ENCODE measurements at regions not wholly inside any gene's neighbourhood (a gene's known extent, or its start where the extent isn't known, plus 50 kb on each side); places are given as distances from the start of the nearest gene placed in this dataset.

DNA sequence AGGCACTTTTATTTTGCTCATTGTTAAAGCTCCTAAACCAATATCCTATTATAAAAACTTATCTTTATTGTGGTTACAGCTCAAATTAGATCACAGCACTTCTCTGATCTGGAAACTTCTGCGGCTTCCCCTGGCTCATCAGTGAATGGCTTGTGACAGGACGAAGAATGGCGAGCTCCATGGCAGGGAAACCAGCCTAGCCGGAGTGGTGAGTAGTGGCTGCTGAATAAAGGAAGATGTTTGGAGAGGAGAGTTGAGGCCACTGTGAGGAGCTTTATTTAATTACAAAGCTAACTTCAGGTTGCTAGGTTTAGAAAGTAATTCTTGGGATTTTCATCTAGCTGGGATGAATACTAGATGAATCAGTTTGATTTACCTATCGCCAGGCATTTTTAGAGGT, 213.5 kb downstream of the CYRIA start:
- DNase-seq: no peak
- Histone ChIP-seq H3K36me3 (no peaks in the 10 kb centered on the region), H3K4me1 (no peaks in the 10 kb centered on the region), H3K27me3 (replicated peaks in 1 of 7) (no peaks in the 10 kb centered on the region), H3K4me3 (no peak overlapping the region), H3K9me3 (no peaks in the 10 kb centered on the region), H3K27ac (no peak overlapping the region)
- TF ChIP-seq CTCF (IDR thresholded peaks at IDR 0.05 in 8 of 11, conservative IDR thresholded peaks at IDR 0.05 in 3 of 11): no peak
- TF ChIP-seq POLR2A (IDR thresholded peaks at IDR 0.05): no peak
- no peak for TF ChIP-seq POLR2AphosphoS5 (IDR thresholded peaks at IDR 0.05)
- intact Hi-C loops (cut with DNase I; ENCODE audit: low total_unique reads): no loop called here
- WGBS, 5 donors: 90 to 96% (median 93%) methylated on average over 5 of the region's 5 CpGs

DNA sequence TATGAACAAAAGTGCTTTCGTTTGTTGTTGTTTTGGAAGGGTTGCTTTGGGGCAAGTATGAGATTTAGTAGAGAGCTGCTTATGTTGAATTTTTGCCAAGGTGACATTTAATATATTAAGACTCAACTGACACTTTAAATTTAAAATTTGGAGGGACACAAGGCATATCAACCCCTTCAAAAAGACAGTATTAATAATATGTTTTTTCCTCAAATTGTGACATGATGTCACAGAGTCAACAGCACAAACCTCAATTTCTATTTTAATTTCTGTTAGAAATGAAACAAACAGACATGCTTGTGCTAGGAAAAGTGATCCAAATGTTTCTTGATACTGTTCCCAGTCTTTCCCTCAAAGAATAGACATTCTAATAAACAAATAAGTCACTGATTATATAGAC, 218.9 kb downstream of the CYRIA start:
- H3K27ac ChIP-seq: no peak overlapping the region
- no peak overlapping the region for H3K4me3 ChIP-seq
- intact Hi-C loops (cut with DNase I; ENCODE audit: low total_unique reads): no loop called here
- WGBS, 5 donors: 79 to 92% (median 82%) methylated on average over 1 of the region's 1 CpG
- H3K4me1 ChIP-seq: no peaks in the 10 kb centered on the region
- no peaks in the 10 kb centered on the region for H3K9me3 ChIP-seq
- no peaks in the 10 kb centered on the region for H3K27me3 ChIP-seq (replicated peaks in 1 of 7)
- DNase-seq: no peak
- TF ChIP-seq POLR2AphosphoS5 (IDR thresholded peaks at IDR 0.05): no peak
- TF ChIP-seq POLR2A (IDR thresholded peaks at IDR 0.05): no peak
- TF ChIP-seq CTCF (IDR thresholded peaks at IDR 0.05 in 8 of 11, conservative IDR thresholded peaks at IDR 0.05 in 3 of 11): no peak
- H3K36me3 ChIP-seq: no peaks in the 10 kb centered on the region

- H3K4me3 ChIP-seq: no peak overlapping the region
- intact Hi-C loops (cut with DNase I; ENCODE audit: low total_unique reads): no loop called here
- no peak overlapping the region for H3K27ac ChIP-seq
- WGBS, 5 donors: 71 to 97% (median 93%) methylated on average over 1 of the region's 1 CpG
- H3K4me1 ChIP-seq: no peaks in the 10 kb centered on the region
- no peaks in the 10 kb centered on the region for H3K36me3 ChIP-seq
- TF ChIP-seq POLR2AphosphoS5 (IDR thresholded peaks at IDR 0.05): no peak
- TF ChIP-seq POLR2A (IDR thresholded peaks at IDR 0.05): no peak
- no peak for TF ChIP-seq CTCF (IDR thresholded peaks at IDR 0.05 in 8 of 11, conservative IDR thresholded peaks at IDR 0.05 in 3 of 11)
- DNase-seq: no peak
- H3K9me3 ChIP-seq: no peaks in the 10 kb centered on the region
- peaks cover 0 to 18% (median 0%) of the 10 kb centered on the region in 7 donors for H3K27me3 ChIP-seq (replicated peaks in 1 of 7)
Measured at GRCh38 chr2:16442971-16443370, 222.7 kb downstream of the CYRIA start.

DNA sequence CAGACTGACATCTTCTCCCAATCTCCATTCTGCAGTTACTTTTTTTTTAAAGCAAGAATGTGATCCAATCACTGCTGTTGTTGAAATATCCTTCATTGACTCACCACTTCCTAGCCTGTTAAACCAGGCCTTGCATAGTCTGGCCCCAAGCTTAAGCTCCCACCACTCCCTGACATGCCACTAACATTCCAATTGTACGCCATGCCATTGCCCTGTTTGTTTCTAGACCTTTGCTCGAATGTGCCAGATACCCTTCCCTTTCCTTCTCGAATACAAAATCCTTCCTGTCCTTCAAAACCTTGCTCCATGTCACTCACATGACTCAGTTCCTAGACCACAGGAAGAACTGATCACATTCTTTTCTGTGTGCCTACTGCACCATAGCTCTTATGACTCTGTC, 224.2 kb downstream of the CYRIA start:
- no peak for TF ChIP-seq POLR2AphosphoS5 (IDR thresholded peaks at IDR 0.05)
- no peak for TF ChIP-seq POLR2A (IDR thresholded peaks at IDR 0.05)
- TF ChIP-seq CTCF (IDR thresholded peaks at IDR 0.05 in 8 of 11, conservative IDR thresholded peaks at IDR 0.05 in 3 of 11): no peak
- H3K4me1 ChIP-seq: no peaks in the 10 kb centered on the region
- DNase-seq: no peak
- no peaks in the 10 kb centered on the region for H3K9me3 ChIP-seq
- H3K27ac ChIP-seq: no peak overlapping the region
- H3K27me3 ChIP-seq (replicated peaks in 1 of 7): peaks cover 0 to 22% (median 0%) of the 10 kb centered on the region in 7 donors
- H3K4me3 ChIP-seq: no peak overlapping the region
- intact Hi-C loops (cut with DNase I; ENCODE audit: low total_unique reads): no loop called here
- no peaks in the 10 kb centered on the region for H3K36me3 ChIP-seq
- WGBS, 5 donors: 45 to 64% (median 54%) methylated on average over 3 of the region's 3 CpGs
